ENCODE measurements at regions not wholly inside any gene's neighbourhood (a gene's known extent, or its start where the extent isn't known, plus 50 kb on each side); places are given as distances from the start of the nearest gene placed in this dataset.

- DNase-seq: no peak
- Histone ChIP-seq H3K9me3 (ENCODE audit: control insufficient read depth in 2 of 2, low read length in 2 of 2) (no peaks in the 10 kb centered on the region), H3K27ac (ENCODE audit: insufficient read depth, low read length, poor library complexity, severe bottlenecking) (no peak overlapping the region), H3K4me3 (ENCODE audit: low read depth, low read length) (no peak overlapping the region), H3K36me3 (ENCODE audit: control insufficient read depth, insufficient read depth, low read length) (no peaks in the 10 kb centered on the region), H3K4me1 (ENCODE audit: control insufficient read depth, insufficient read depth, low read length, poor library complexity, severe bottlenecking) (no peaks in the 10 kb centered on the region), H3K27me3 (ENCODE audit: control insufficient read depth, insufficient read depth, low read length) (no peaks in the 10 kb centered on the region)
- Mint-ChIP-seq H3K4me3 (no peak overlapping the region), H3K4me1 (no peaks in the 10 kb centered on the region), H3K36me3 (no peaks in the 10 kb centered on the region), H3K9me3 (peaks cover 0 to 3% (median 0%) of the 10 kb centered on the region in 7 donors), H3K27ac (no peak overlapping the region), H3K27me3 (peaks cover 5% of the 10 kb centered on the region)
- ATAC-seq (ENCODE audit: low read depth in 2 of 2): no peak
Observed at GRCh38 chr10:10642189-10642588, 375.5 kb upstream of the CELF2 start.

DNA sequence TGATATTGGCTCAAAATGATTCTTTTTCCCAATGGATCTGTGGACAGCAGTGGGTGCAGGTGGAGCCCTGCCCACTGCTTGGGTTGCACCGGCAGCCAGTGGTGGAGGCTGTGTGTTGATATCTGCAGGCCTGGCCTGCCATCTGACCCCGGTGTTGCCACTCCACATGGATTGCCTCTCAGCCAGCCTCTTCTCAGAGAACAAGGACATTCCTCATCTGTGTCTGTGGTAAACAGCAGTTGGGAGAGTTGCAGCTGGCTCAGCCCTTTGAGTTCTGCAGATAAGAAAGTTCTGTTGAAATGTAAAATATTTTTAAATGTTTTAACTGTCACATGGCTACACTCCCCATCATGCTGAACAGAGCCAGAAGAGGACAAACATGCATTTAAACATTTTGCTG is 374.9 kb upstream of the CELF2 start:
- H3K36me3 Mint-ChIP-seq: no peaks in the 10 kb centered on the region

GRCh38 chr10:10644008-10644646 is 373.5 kb upstream of the CELF2 start:
- no peak overlapping the region for H3K4me3 ChIP-seq (ENCODE audit: low read depth, low read length)
- H3K9me3 ChIP-seq (ENCODE audit: control insufficient read depth in 2 of 2, low read length in 2 of 2): no peaks in the 10 kb centered on the region
- H3K4me1 ChIP-seq (ENCODE audit: control insufficient read depth, insufficient read depth, low read length, poor library complexity, severe bottlenecking): no peaks in the 10 kb centered on the region
- Mint-ChIP-seq H3K9me3 (peaks cover 0 to 3% (median 1%) of the 10 kb centered on the region in 7 donors), H3K36me3 (no peaks in the 10 kb centered on the region), H3K4me1 (no peaks in the 10 kb centered on the region), H3K27ac (no peak overlapping the region), H3K27me3 (no peaks in the 10 kb centered on the region), H3K4me3 (no peak overlapping the region)
- H3K36me3 ChIP-seq (ENCODE audit: control insufficient read depth, insufficient read depth, low read length): no peaks in the 10 kb centered on the region
- H3K27me3 ChIP-seq (ENCODE audit: control insufficient read depth, insufficient read depth, low read length): no peaks in the 10 kb centered on the region
- ATAC-seq (ENCODE audit: low read depth in 2 of 2) (no peak), DNase-seq (no peak)
- H3K27ac ChIP-seq (ENCODE audit: insufficient read depth, low read length, poor library complexity, severe bottlenecking): no peak overlapping the region

More for the DNA sequence above, 374.9 kb upstream of the CELF2 start:
- no peak overlapping the region for H3K27ac Mint-ChIP-seq
- H3K4me1 ChIP-seq (ENCODE audit: control insufficient read depth, insufficient read depth, low read length, poor library complexity, severe bottlenecking): no peaks in the 10 kb centered on the region
- no peaks in the 10 kb centered on the region for H3K4me1 Mint-ChIP-seq
- H3K27me3 Mint-ChIP-seq: no peaks in the 10 kb centered on the region
- H3K9me3 ChIP-seq (ENCODE audit: control insufficient read depth in 2 of 2, low read length in 2 of 2): no peaks in the 10 kb centered on the region
- peaks cover 0 to 3% (median 0%) of the 10 kb centered on the region in 7 donors for H3K9me3 Mint-ChIP-seq
- H3K36me3 ChIP-seq (ENCODE audit: control insufficient read depth, insufficient read depth, low read length): no peaks in the 10 kb centered on the region
- H3K27ac ChIP-seq (ENCODE audit: insufficient read depth, low read length, poor library complexity, severe bottlenecking): no peak overlapping the region
- DNase-seq (no peak), ATAC-seq (ENCODE audit: low read depth in 2 of 2) (no peak)
- H3K4me3 ChIP-seq (ENCODE audit: low read depth, low read length): no peak overlapping the region
- H3K27me3 ChIP-seq (ENCODE audit: control insufficient read depth, insufficient read depth, low read length): no peaks in the 10 kb centered on the region
- no peak overlapping the region for H3K4me3 Mint-ChIP-seq

DNA sequence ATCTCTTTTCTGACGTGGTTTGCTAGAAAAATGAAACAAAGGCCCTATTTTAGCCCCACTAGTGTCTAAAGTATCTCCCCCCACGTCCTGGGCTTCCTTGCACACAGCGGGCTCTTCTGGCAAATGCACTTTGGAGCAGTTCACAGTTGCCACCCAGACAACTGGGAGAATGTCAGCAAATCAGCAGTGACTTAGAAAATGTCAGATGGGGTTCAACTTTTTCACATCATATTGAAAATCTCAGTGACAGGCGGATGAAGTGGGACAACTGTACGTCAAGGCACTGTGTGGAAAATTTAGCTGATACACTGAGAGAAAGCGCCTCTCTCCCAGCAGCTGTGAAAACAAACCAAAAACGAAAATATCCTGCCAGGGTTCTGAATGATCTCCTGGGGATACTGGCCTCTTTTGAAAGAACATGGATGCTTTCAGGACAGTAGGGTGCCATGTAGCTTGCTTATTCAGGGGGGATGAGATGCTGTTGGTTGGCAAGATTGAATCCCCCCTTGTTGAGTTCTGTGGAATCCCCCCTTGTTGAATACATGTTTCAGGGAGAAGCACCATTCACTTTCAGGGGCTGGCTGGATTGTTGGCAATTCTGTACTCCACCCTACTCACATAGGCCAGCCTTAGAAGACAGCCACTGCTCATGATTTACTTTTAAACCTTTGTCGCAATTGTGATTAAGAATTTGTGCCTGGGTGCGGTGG is 372.8 kb upstream of the CELF2 start:
- no peak overlapping the region for H3K27ac ChIP-seq (ENCODE audit: insufficient read depth, low read length, poor library complexity, severe bottlenecking)
- ATAC-seq (ENCODE audit: low read depth in 2 of 2) (no peak), DNase-seq (no peak)
- H3K27me3 ChIP-seq (ENCODE audit: control insufficient read depth, insufficient read depth, low read length): no peaks in the 10 kb centered on the region
- Mint-ChIP-seq H3K27ac (no peak overlapping the region), H3K27me3 (no peaks in the 10 kb centered on the region), H3K4me3 (no peak overlapping the region), H3K36me3 (no peaks in the 10 kb centered on the region), H3K9me3 (peaks cover 0 to 4% (median 1%) of the 10 kb centered on the region in 7 donors), H3K4me1 (no peaks in the 10 kb centered on the region)
- no peaks in the 10 kb centered on the region for H3K4me1 ChIP-seq (ENCODE audit: control insufficient read depth, insufficient read depth, low read length, poor library complexity, severe bottlenecking)
- H3K36me3 ChIP-seq (ENCODE audit: control insufficient read depth, insufficient read depth, low read length): no peaks in the 10 kb centered on the region
- no peak overlapping the region for H3K4me3 ChIP-seq (ENCODE audit: low read depth, low read length)
- H3K9me3 ChIP-seq (ENCODE audit: control insufficient read depth in 2 of 2, low read length in 2 of 2): no peaks in the 10 kb centered on the region

DNA sequence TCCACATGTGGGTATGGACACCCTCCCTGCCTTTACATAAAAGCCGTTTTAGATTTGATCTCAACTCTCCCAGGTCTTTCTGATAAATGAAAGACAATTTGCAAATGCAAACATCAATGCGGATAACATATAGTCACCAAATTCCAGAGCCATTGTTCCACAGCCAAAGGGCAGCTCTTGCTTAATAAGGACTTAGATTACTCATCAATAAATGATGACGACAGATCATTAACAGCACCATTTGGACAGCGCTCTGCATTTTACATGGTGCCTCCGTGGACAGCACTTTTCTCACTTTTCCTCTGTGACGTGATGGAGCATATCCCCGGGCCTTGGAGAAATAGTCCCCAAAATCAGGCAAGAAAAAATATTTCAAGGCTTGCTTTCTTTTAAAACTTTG is 370.3 kb upstream of the CELF2 start:
- DNase-seq: no peak
- Mint-ChIP-seq H3K27me3 (no peaks in the 10 kb centered on the region), H3K4me1 (no peaks in the 10 kb centered on the region), H3K36me3 (no peaks in the 10 kb centered on the region), H3K27ac (no peak overlapping the region), H3K4me3 (no peak overlapping the region), H3K9me3 (peaks cover 0 to 4% (median 3%) of the 10 kb centered on the region in 7 donors)
- Histone ChIP-seq H3K27me3 (ENCODE audit: control insufficient read depth, insufficient read depth, low read length) (no peaks in the 10 kb centered on the region), H3K4me1 (ENCODE audit: control insufficient read depth, insufficient read depth, low read length, poor library complexity, severe bottlenecking) (no peaks in the 10 kb centered on the region), H3K36me3 (ENCODE audit: control insufficient read depth, insufficient read depth, low read length) (no peaks in the 10 kb centered on the region), H3K27ac (ENCODE audit: insufficient read depth, low read length, poor library complexity, severe bottlenecking) (no peak overlapping the region), H3K9me3 (ENCODE audit: control insufficient read depth in 2 of 2, low read length in 2 of 2) (no peaks in the 10 kb centered on the region), H3K4me3 (ENCODE audit: low read depth, low read length) (no peak overlapping the region)
- no peak for ATAC-seq (ENCODE audit: low read depth in 2 of 2)

- H3K4me1 Mint-ChIP-seq: no peaks in the 10 kb centered on the region
- H3K36me3 ChIP-seq (ENCODE audit: control insufficient read depth, insufficient read depth, low read length): no peaks in the 10 kb centered on the region
- H3K36me3 Mint-ChIP-seq: no peaks in the 10 kb centered on the region
- peaks cover 4% of the 10 kb centered on the region for H3K27me3 Mint-ChIP-seq
- no peak overlapping the region for H3K4me3 ChIP-seq (ENCODE audit: low read depth, low read length)
- H3K27ac ChIP-seq (ENCODE audit: insufficient read depth, low read length, poor library complexity, severe bottlenecking): no peak overlapping the region
- H3K4me1 ChIP-seq (ENCODE audit: control insufficient read depth, insufficient read depth, low read length, poor library complexity, severe bottlenecking): no peaks in the 10 kb centered on the region
- DNase-seq: no peak
- H3K4me3 Mint-ChIP-seq: no peak overlapping the region
- H3K27ac Mint-ChIP-seq: no peak overlapping the region
- H3K27me3 ChIP-seq (ENCODE audit: control insufficient read depth, insufficient read depth, low read length): no peaks in the 10 kb centered on the region
- H3K9me3 Mint-ChIP-seq: peaks cover 0 to 4% (median 0%) of the 10 kb centered on the region in 7 donors
- H3K9me3 ChIP-seq (ENCODE audit: control insufficient read depth in 2 of 2, low read length in 2 of 2): no peaks in the 10 kb centered on the region
- ATAC-seq (ENCODE audit: low read depth in 2 of 2): no peak
Observed at GRCh38 chr10:10657139-10657760, 360.4 kb upstream of the CELF2 start.

- ATAC-seq (ENCODE audit: low read depth in 2 of 2) (no peak), DNase-seq (no peak)
- Histone ChIP-seq H3K4me1 (ENCODE audit: control insufficient read depth, insufficient read depth, low read length, poor library complexity, severe bottlenecking) (no peaks in the 10 kb centered on the region), H3K27me3 (ENCODE audit: control insufficient read depth, insufficient read depth, low read length) (no peaks in the 10 kb centered on the region), H3K9me3 (ENCODE audit: control insufficient read depth in 2 of 2, low read length in 2 of 2) (no peaks in the 10 kb centered on the region), H3K4me3 (ENCODE audit: low read depth, low read length) (no peak overlapping the region), H3K36me3 (ENCODE audit: control insufficient read depth, insufficient read depth, low read length) (no peaks in the 10 kb centered on the region), H3K27ac (ENCODE audit: insufficient read depth, low read length, poor library complexity, severe bottlenecking) (no peak overlapping the region)
- H3K4me1 Mint-ChIP-seq: peaks cover 0 to 2% (median 0%) of the 10 kb centered on the region in 4 donors
- no peak overlapping the region for H3K4me3 Mint-ChIP-seq
- no peak overlapping the region for H3K27ac Mint-ChIP-seq
- H3K9me3 Mint-ChIP-seq: peaks cover 0 to 4% (median 0%) of the 10 kb centered on the region in 7 donors
- H3K27me3 Mint-ChIP-seq: peaks cover 4% of the 10 kb centered on the region
- no peaks in the 10 kb centered on the region for H3K36me3 Mint-ChIP-seq
Observed at GRCh38 chr10:10658172-10658785, 359.4 kb upstream of the CELF2 start.
